ENCODE measurements at regions not wholly inside any gene's neighbourhood (a gene's known extent, or its start where the extent isn't known, plus 50 kb on each side); places are given as distances from the start of the nearest gene placed in this dataset.

GRCh38 chr12:93078577-93078976 is 149.5 kb upstream of the EEA1 start:
- no peak overlapping the region for H3K4me3 ChIP-seq
- no peak overlapping the region for H3K27ac ChIP-seq
- TF ChIP-seq, protein P1, sequence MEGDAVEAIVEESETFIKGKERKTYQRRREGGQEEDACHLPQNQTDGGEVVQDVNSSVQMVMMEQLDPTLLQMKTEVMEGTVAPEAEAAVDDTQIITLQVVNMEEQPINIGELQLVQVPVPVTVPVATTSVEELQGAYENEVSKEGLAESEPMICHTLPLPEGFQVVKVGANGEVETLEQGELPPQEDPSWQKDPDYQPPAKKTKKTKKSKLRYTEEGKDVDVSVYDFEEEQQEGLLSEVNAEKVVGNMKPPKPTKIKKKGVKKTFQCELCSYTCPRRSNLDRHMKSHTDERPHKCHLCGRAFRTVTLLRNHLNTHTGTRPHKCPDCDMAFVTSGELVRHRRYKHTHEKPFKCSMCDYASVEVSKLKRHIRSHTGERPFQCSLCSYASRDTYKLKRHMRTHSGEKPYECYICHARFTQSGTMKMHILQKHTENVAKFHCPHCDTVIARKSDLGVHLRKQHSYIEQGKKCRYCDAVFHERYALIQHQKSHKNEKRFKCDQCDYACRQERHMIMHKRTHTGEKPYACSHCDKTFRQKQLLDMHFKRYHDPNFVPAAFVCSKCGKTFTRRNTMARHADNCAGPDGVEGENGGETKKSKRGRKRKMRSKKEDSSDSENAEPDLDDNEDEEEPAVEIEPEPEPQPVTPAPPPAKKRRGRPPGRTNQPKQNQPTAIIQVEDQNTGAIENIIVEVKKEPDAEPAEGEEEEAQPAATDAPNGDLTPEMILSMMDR (IDR thresholded peaks at IDR 0.05) = no peak
- no peak for DNase-seq (ENCODE audit: low spot score)

DNA sequence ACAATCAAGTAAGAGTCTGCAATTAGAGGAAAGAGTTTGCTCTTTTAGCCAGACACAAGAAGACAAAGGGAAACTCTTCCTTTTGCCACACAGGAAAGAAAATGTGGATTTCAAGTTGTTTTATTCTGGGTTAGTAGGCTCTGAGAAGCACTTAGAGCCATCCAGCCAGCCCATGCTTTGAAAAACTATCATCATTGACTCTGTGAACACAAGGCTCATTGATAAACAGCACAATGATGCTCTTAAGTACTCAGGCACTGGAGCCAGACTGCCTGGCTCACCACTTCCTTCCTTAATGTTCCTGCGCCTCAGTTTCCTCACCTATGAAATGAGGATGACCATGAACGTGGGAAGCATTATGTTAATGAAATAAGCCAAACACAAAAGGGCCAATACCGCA is 150.2 kb upstream of the EEA1 start:
- DNase-seq (ENCODE audit: low spot score) = no peak
- H3K27ac ChIP-seq = no peak overlapping the region
- TF ChIP-seq, protein P1 (IDR thresholded peaks at IDR 0.05) = no peak
- no peak overlapping the region for H3K4me3 ChIP-seq

DNA sequence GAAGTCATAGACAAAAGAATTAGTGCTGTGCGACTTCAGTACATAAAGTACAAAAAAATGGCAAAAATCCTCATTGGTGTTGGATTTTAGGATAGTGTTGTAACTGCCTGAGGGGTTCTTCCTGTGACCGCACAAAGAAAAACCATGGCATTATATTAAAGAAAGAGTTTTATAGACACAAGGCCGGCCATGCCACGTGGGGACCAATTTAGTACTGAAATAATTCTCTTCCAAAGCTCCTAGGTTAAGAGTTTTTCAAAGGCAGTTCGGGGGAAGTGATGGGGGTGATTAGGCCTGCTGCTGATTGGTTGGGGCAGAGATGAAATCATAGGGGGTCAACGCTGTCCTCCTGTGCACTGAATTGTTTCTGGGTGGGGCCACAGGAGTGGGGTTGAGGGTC is 150.9 kb upstream of the EEA1 start:
- H3K4me3 ChIP-seq = no peak overlapping the region
- no peak overlapping the region for H3K27ac ChIP-seq
- TF ChIP-seq, protein P1 (IDR thresholded peaks at IDR 0.05) = no peak
- DNase-seq (ENCODE audit: low spot score) = no peak

DNA sequence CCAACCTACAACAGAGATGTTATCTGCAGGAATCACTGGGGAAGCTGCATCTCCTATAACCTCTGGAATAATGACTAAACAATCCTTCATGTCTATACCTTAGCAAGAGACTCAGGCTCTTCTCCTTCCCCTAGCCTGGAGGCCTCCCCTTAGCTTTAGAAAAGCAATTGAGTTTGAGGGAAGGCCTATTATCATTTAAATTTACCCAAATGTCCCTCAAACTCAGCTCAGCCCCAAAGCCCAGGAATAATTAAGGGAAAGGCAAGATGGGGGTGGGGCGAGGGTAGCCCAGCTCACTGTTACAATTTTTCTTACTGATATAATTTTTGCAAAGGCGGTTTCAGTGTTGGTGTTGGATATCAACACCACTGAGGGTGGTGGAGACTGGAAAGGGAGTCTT is 151.4 kb upstream of the EEA1 start:
- DNase-seq (ENCODE audit: low spot score) = no peak
- Histone ChIP-seq H3K27ac (peak overlapping the region in 1 of 2 donors; percentile 21), H3K4me3 (no peak overlapping the region)
- TF ChIP-seq, protein P1 (IDR thresholded peaks at IDR 0.05) = no peak

- TF ChIP-seq, protein P1 (IDR thresholded peaks at IDR 0.05) = no peak
- H3K4me3 ChIP-seq = no peak overlapping the region
- DNase-seq (ENCODE audit: low spot score) = no peak
- no peak overlapping the region for H3K27ac ChIP-seq
Measured at GRCh38 chr12:93080994-93081809, 152.1 kb upstream of the EEA1 start.

- H3K27ac ChIP-seq = no peak overlapping the region
- TF ChIP-seq, protein P1 (IDR thresholded peaks at IDR 0.05) = no peak
- H3K4me3 ChIP-seq = no peak overlapping the region
Measured at GRCh38 chr12:93081810-93082165, 152.7 kb upstream of the EEA1 start.

More at GRCh38 chr12:93081810-93082165, 152.7 kb upstream of the EEA1 start:
- no peak for DNase-seq (ENCODE audit: low spot score)
